ENCODE measurements at regions not wholly inside any gene's neighbourhood (a gene's known extent, or its start where the extent isn't known, plus 50 kb on each side); places are given as distances from the start of the nearest gene placed in this dataset.
"Not testable (repeated sequence)": the region's sequence is repeated elsewhere in the genome, so short reads cannot be mapped to it uniquely, and the experiment has no call there.

DNA sequence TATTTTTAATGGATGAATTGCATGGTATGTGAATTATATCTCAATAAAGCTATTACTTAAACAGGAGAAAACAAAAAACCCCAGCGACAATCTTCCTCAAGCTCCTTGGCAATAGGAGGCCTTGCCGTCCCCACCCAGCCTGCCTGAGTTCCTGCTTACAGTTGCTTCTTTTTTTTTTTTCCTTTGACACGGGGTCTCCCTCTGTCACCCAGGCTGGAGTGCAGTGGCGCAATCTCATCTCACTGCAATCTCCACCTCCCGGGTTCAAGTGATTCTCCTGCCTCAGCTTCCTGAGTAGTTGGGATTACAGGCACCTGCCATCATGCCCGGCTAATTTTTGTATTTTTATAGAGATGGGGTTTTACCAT, 88.6 kb upstream of the CUX1 start:
- TF ChIP-seq, protein P1, sequence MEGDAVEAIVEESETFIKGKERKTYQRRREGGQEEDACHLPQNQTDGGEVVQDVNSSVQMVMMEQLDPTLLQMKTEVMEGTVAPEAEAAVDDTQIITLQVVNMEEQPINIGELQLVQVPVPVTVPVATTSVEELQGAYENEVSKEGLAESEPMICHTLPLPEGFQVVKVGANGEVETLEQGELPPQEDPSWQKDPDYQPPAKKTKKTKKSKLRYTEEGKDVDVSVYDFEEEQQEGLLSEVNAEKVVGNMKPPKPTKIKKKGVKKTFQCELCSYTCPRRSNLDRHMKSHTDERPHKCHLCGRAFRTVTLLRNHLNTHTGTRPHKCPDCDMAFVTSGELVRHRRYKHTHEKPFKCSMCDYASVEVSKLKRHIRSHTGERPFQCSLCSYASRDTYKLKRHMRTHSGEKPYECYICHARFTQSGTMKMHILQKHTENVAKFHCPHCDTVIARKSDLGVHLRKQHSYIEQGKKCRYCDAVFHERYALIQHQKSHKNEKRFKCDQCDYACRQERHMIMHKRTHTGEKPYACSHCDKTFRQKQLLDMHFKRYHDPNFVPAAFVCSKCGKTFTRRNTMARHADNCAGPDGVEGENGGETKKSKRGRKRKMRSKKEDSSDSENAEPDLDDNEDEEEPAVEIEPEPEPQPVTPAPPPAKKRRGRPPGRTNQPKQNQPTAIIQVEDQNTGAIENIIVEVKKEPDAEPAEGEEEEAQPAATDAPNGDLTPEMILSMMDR (IDR thresholded peaks at IDR 0.05; ENCODE audit: borderline replicate concordance, extremely low read depth, low read length, poor library complexity, severe bottlenecking), result not testable (repeated sequence)
- TF ChIP-seq EZH2 (IDR thresholded peaks at IDR 0.05; ENCODE audit: borderline replicate concordance, low read depth, low read length, severe bottlenecking), result not testable (repeated sequence)

All from DND-41 (cell line).